K562 (cell line): ENCODE measurements at regions not wholly inside any gene's neighbourhood (a gene's known extent, or its start where the extent isn't known, plus 50 kb on each side); places are given as distances from the start of the nearest gene placed in this dataset.

Experiments
- ATAC-seq: fragments of 200-7000 bp; cut with Tn5 transposase; 3 replicates; pipeline ENCODE4 v1.9.1; 2020; ENCODE audit warnings: moderate library complexity
- BruUV-seq: library from RNA; stranded (reverse); fragments of 400-500 nt; replicated peaks from 2 replicates; lab custom pipeline; 2021; lab: Mats Ljungman, UMichigan
- CTCF ChIA-PET: fragments of 300-600 bp; formaldehyde crosslinking; extraction: SDS; loops from one replicate; lab custom pipeline; 2021; ENCODE audit warnings: low intra/inter-chr PET ratio; lab: Yijun Ruan, JAX
- POLR2A ChIA-PET: fragments of 300-600, 350-650 bp; sonication (Branson Sonifier 250); formaldehyde crosslinking; extraction: SDS; loops from one replicate; lab custom pipeline; 2021; ENCODE audit warnings: antibody characterized with exemption, inconsistent platforms; lab: Yijun Ruan, JAX
- DNase-seq, 4 experiments: peaks; one replicate each; pipeline versions ENCODE4 v3.0.0 to v3.0.0-alpha.2; 2011 to 2018; ENCODE audit warnings: low spot score in 3 of 4, mixed read lengths in 3 of 4; ENCODE audit errors: extremely low read depth in 1 of 4
- FAIRE-seq: peaks from 2 replicates; lab custom pipeline; 2011; peaks lifted over from hg19 to GRCh38; lab: Jason Lieb, UNC
- H2AFZ ChIP-seq: 2 replicates; pipeline ENCODE4 v1.6.0; 2011; ENCODE audit warnings: low read depth, low read length, control low read depth, inconsistent platforms
- H3K27ac ChIP-seq: fragments of 200-600 bp; 3 replicates; pipeline ENCODE4 v1.8.0; 2011; ENCODE audit warnings: low read depth, mild to moderate bottlenecking, control low read depth, inconsistent platforms, low read length, moderate library complexity, mixed read lengths; ENCODE audit errors: extremely low read depth
- H3K27me3 ChIP-seq, 2 experiments: fragments of 300-600 bp in 1 of 2; 2 replicates in 1 of 2; 3 replicates in 1 of 2; pipeline versions ENCODE4 v1.6.0 to v1.8.0; 2011; ENCODE audit warnings: inconsistent platforms in 2 of 2, low read length in 2 of 2, mild to moderate bottlenecking in 1 of 2, mixed read lengths in 1 of 2, moderate library complexity in 1 of 2; ENCODE audit not compliant: control insufficient read depth in 2 of 2, insufficient read depth in 2 of 2
- H3K36me3 ChIP-seq: fragments of 300-600 bp; 3 replicates; pipeline ENCODE4 v1.8.0; 2011; ENCODE audit warnings: mild to moderate bottlenecking, low read length, inconsistent platforms; ENCODE audit not compliant: control insufficient read depth, insufficient read depth
- H3K4me1 ChIP-seq, 2 experiments: fragments of 200-600 bp in 1 of 2; replicated peaks in 1 of 2; 2 replicates in 1 of 2; 3 replicates in 1 of 2; pipeline versions ENCODE4 v1.5.1 to v1.8.0; 2011; ENCODE audit warnings: inconsistent platforms in 2 of 2, low read length in 2 of 2, mild to moderate bottlenecking in 1 of 2, mixed read lengths in 1 of 2, moderate library complexity in 1 of 2; ENCODE audit not compliant: control insufficient read depth in 2 of 2, insufficient read depth in 2 of 2
- H3K4me2 ChIP-seq: 2 replicates; pipeline ENCODE4 v1.6.1; 2011; ENCODE audit warnings: low read length, control low read depth, inconsistent platforms, mixed read lengths; ENCODE audit not compliant: insufficient read depth
- H3K4me3 ChIP-seq: fragments of 200-600 bp; sonication (generic), shearing (Covaris generic); 2 replicates; pipeline ENCODE4 v1.5.1; 2016; ENCODE audit warnings: control low read depth, inconsistent platforms
- H3K79me2 ChIP-seq: fragments of 200-600 bp; 3 replicates; pipeline ENCODE4 v1.8.0; 2011; ENCODE audit warnings: low read length, inconsistent platforms; ENCODE audit not compliant: control insufficient read depth, insufficient read depth
- H3K9ac ChIP-seq, 2 experiments: 2 replicates each; pipeline versions ENCODE4 v1.6.0 to v1.6.1; 2011; ENCODE audit warnings: low read depth in 2 of 2, low read length in 2 of 2, control low read depth in 1 of 2, inconsistent platforms in 1 of 2, mild to moderate bottlenecking in 1 of 2, mixed read lengths in 1 of 2; ENCODE audit not compliant: insufficient read depth in 1 of 2
- H3K9me1 ChIP-seq: one replicate; pipeline ENCODE4 v1.6.0; 2011; ENCODE audit warnings: inconsistent platforms, mild to moderate bottlenecking, low read length, moderate library complexity; ENCODE audit not compliant: control insufficient read depth, insufficient read depth
- H3K9me3 ChIP-seq: replicated peaks from 2 replicates; pipeline ENCODE4 v1.5.1; 2011; ENCODE audit warnings: low read depth, low read length, inconsistent platforms; ENCODE audit not compliant: control insufficient read depth, insufficient read depth
- H4K20me1 ChIP-seq: replicated peaks from 2 replicates; pipeline ENCODE4 v1.6.1; 2011; ENCODE audit warnings: low read length, inconsistent platforms, mixed read lengths; ENCODE audit not compliant: control insufficient read depth, insufficient read depth
- ATF1 ChIP-seq, 2 experiments: fragments of 450-650 bp in 1 of 2; IDR thresholded peaks; 2 replicates each; pipeline ENCODE4 v1.6.1; 2016; ENCODE audit warnings: missing compliant biosample characterization in 1 of 2, missing genetic modification characterization in 1 of 2
- DLX4 ChIP-seq: fragments of 250-450 bp; sonication (Bioruptor Pico); IDR thresholded peaks from 2 replicates; pipeline ENCODE4 v1.6.1; 2021; ENCODE audit warnings: mild to moderate bottlenecking
- ETV1 ChIP-seq: fragments of 450-650 bp; conservative IDR thresholded peaks from 2 replicates; pipeline ENCODE4 v1.6.1; 2016; ENCODE audit warnings: missing genetic modification characterization, control low read depth, low read depth, missing compliant biosample characterization
- FOXJ2 ChIP-seq: fragments of 200-800 bp; sonication (Bioruptor generic); IDR thresholded peaks from 2 replicates; pipeline ENCODE4 v1.6.1; 2016; ENCODE audit warnings: missing genetic modification characterization, missing compliant biosample characterization
- HDGF ChIP-seq: fragments of 450-650 bp; IDR thresholded peaks from 2 replicates; pipeline ENCODE4 v1.6.1; 2016
- HNRNPL ChIP-seq: fragments of 200-400 bp; formaldehyde crosslinking; IDR thresholded peaks from 2 replicates; pipeline ENCODE4 v1.6.1; 2017; ENCODE audit warnings: low read depth, mild to moderate bottlenecking, low read length
- HOXB6 ChIP-seq: fragments of 250-450 bp; sonication (Bioruptor Pico); IDR thresholded peaks from 2 replicates; pipeline ENCODE4 v1.5.1; 2022; ENCODE audit warnings: mild to moderate bottlenecking, borderline replicate concordance
- JUN ChIP-seq, 2 experiments: sonication (generic) in 1 of 2; formaldehyde crosslinking in 1 of 2; IDR thresholded peaks; 2 replicates each; pipeline versions ENCODE4 v1.6.1 to v1.8.0; 2012 to 2022; ENCODE audit warnings: borderline replicate concordance in 2 of 2, mild to moderate bottlenecking in 2 of 2, improper control_type of control experiment in 1 of 2, low read depth in 1 of 2, low read length in 1 of 2, missing genetic modification reagents in 1 of 2
- NR1H2 ChIP-seq: sonication (generic); formaldehyde crosslinking; IDR thresholded peaks from 2 replicates; pipeline ENCODE4 v1.4.0; 2020; ENCODE audit warnings: mild to moderate bottlenecking, missing genetic modification reagents
- SNIP1 ChIP-seq: fragments of 450-650 bp; IDR thresholded peaks from 2 replicates; pipeline ENCODE4 v1.7.1; 2017; ENCODE audit warnings: low read depth, mild to moderate bottlenecking
- SNRNP70 ChIP-seq: fragments of 200-400 bp; formaldehyde crosslinking; optimal IDR thresholded peaks from 2 replicates; pipeline ENCODE3; 2017; ENCODE audit warnings: low read depth, low read length
- TAF15 ChIP-seq: fragments of 200-400 bp; formaldehyde crosslinking; IDR thresholded peaks from 2 replicates; pipeline ENCODE4 v1.6.1; 2017; ENCODE audit warnings: mild to moderate bottlenecking, low read depth, low read length, moderate library complexity
- TCF15 ChIP-seq: fragments of 250-450 bp; sonication (Bioruptor Pico); IDR thresholded peaks from 2 replicates; pipeline ENCODE4 v1.8.0; 2022; ENCODE audit warnings: moderate library complexity, mild to moderate bottlenecking, inconsistent platforms
- TSC22D4 ChIP-seq: fragments of 450-650 bp; IDR thresholded peaks from 2 replicates; pipeline ENCODE4 v1.6.1; 2016; ENCODE audit warnings: missing genetic modification characterization, missing biosample characterization, control low read depth
- U2AF1 ChIP-seq: fragments of 200-400 bp; formaldehyde crosslinking; optimal IDR thresholded peaks from 2 replicates; pipeline ENCODE3; 2017; ENCODE audit warnings: mild to moderate bottlenecking, low read depth, low read length, moderate library complexity
- ZNF644 ChIP-seq: fragments of 200-800 bp; sonication (Bioruptor generic); IDR thresholded peaks from 2 replicates; pipeline ENCODE4 v1.6.1; 2016; ENCODE audit warnings: low read depth, missing genetic modification characterization, missing compliant biosample characterization
- ZNF668 ChIP-seq: fragments of 250-450 bp; sonication (Bioruptor Pico); IDR thresholded peaks from 2 replicates; pipeline ENCODE4 v1.8.0; 2022; ENCODE audit warnings: mild to moderate bottlenecking, inconsistent platforms
- ZNF696 ChIP-seq: fragments of 250-450 bp; sonication (Bioruptor Pico); conservative IDR thresholded peaks from 2 replicates; pipeline ENCODE4 v1.4.0; 2020; ENCODE audit warnings: mild to moderate bottlenecking, moderate library complexity
- WGBS: fragments of 100-300 bp; shearing (Covaris generic); methylation state at CpG from one replicate; pipeline ENCODE4 v1.1.6; 2016; ENCODE audit warnings: low coverage, mixed read lengths; ENCODE audit not compliant: insufficient coverage; ENCODE audit errors: missing lambda C conversion rate; 5-methylcytosine and 5-hydroxymethylcytosine counted together
- in situ Hi-C: fragments of 300-500 bp; cut with MboI; formaldehyde crosslinking; loops from 4 replicates; pipeline ENCODE4 v1.15.0; 2018; ENCODE audit warnings: inconsistent platforms, mixed read lengths
- intact Hi-C: fragments of 100-400 bp; cut with micrococcal nuclease; formaldehyde crosslinking; loops from 2 replicates; pipeline ENCODE4 v1.14.2; 2022

DNA sequence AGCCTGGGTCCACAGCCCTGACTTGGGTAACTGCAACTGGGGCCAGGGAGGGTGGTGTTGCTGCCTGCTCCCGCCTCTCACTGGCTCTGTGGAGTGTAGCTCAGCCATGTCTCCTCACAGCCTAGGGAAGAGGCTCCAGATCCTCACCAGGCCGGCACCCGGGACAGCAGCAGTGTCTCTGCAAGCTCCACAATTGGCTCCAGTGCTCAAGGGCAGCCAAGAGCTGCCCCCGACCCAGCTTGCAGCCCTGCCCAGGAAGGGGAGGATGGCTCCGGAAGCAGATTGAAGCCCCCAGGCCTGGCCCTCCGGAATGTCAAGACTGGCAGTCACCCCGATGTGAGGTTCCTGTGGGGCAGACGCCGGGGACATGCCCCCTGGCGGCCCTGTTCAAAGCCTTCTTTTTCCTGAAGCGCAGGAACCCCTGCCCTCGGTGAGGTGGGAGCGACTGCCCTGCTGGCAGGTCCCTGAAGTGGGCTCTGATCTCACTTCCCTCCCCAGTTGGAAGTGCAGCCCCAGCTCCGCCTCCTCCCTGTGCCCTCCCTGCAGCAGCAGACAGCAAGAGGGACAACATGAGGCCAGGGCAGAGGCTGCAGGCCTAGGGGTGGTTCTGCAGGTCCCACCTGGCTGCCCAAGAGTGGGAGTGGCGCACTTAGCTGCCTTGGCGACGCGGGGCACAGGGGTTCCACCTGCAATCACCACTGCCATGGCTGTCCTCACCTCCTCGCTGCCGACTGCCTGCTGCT is 816.2 kb upstream of the LUZP2 start:
- in situ Hi-C loops = no loop called here
- no peak for FAIRE-seq
- DNase-seq = no peak
- ChIA-PET CTCF (no interaction called here), POLR2A (interaction anchor here (0.6 kb wide), 1 partner anchor 351 kb away, joined by 3 read pairs; no protein-coding TSS in a partner anchor)
- no peaks in the 10 kb centered on the region for H4K20me1 ChIP-seq
- no peak overlapping the region for H2AFZ ChIP-seq
- no peaks in the 10 kb centered on the region for H3K9me3 ChIP-seq
- H3K9ac ChIP-seq = no peak overlapping the region
- no peak overlapping the region for H3K4me3 ChIP-seq
- no TSS peak for BruUV-seq
- no peak for ATAC-seq
- WGBS = under 1% methylated on average over 16 of the region's 20 CpGs
- no peak overlapping the region for H3K4me2 ChIP-seq
- intact Hi-C loops = no loop called here
- H3K27me3 ChIP-seq = no peaks in the 10 kb centered on the region
- no peak overlapping the region for H3K27ac ChIP-seq
- no peaks in the 10 kb centered on the region for H3K36me3 ChIP-seq
- TF ChIP-seq DLX4 (CRISPR knock-in tag) = no peak
- TF ChIP-seq SNRNP70 = no peak
- no peak for TF ChIP-seq JUN (IDR thresholded peaks at IDR 0.05; ENCODE audit: borderline replicate concordance, low read depth, low read length)
- TF ChIP-seq JUN (CRISPR knock-in tag; IDR thresholded peaks at IDR 0.05; ENCODE audit: borderline replicate concordance) = no peak
- no peak for TF ChIP-seq HNRNPL
- TF ChIP-seq SNIP1 = no peak
- no peak for TF ChIP-seq NR1H2 (CRISPR knock-in tag)
- TF ChIP-seq U2AF1 = no peak
- no peak for TF ChIP-seq TAF15
- TF ChIP-seq ZNF644 (tag) = no peak
- TF ChIP-seq HOXB6 (CRISPR knock-in tag) = no peak
- no peak for TF ChIP-seq ETV1 (tag)
- no peak for TF ChIP-seq FOXJ2 (tag)
- no peak for TF ChIP-seq ATF1 (CRISPR knock-in tag; IDR thresholded peaks at IDR 0.05)
- TF ChIP-seq ATF1 (tag; IDR thresholded peaks at IDR 0.05) = no peak
- TF ChIP-seq TSC22D4 = no peak
- TF ChIP-seq TCF15 (CRISPR knock-in tag) = no peak
- no peak for TF ChIP-seq ZNF696 (CRISPR knock-in tag)
- no peak for TF ChIP-seq HDGF
- TF ChIP-seq ZNF668 = no peak
- no peaks in the 10 kb centered on the region for H3K4me1 ChIP-seq
- H3K79me2 ChIP-seq = no peaks in the 10 kb centered on the region
- no peaks in the 10 kb centered on the region for H3K9me1 ChIP-seq
